Amniotic stem cell (primary cell): ENCODE measurements at regions not wholly inside any gene's neighbourhood (a gene's known extent, or its start where the extent isn't known, plus 50 kb on each side); places are given as distances from the start of the nearest gene placed in this dataset.
"Not testable (repeated sequence)": the region's sequence is repeated elsewhere in the genome, so short reads cannot be mapped to it uniquely, and the experiment has no call there.

Source experiments
- DNase-seq: peaks from one replicate; lab custom pipeline; 2025; lab: John Stamatoyannopoulos, UW

DNA sequence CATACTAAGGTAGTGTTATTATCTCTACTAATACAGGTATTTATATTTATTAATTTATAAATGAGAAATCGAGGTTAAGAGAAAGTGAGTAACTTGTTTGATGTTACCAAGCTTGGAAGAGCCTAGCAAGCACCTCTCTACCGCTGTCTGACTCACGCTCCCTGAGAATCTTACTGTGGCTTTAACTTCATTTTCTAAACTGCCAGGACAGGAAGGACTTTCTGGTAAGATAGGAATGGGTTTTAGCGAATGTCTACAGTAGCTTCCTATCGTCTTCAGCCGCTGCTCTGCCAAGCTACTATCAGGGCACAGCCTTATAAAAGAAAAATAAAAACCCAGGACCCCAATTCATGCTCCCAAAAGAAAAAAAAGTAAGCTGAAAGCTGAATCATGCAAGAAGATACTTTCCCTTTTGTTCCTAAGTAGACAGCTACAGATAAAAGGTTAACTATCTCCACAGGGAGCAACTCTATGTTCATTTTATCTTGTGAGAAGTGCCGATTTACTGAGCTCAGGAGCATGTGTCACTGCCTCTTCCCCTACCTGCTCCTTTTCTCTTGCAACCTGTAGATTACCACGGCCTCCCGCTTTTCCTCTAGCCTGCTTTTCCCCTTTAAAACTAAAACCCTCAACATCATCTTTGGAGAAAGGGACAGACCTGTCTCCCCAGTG, 60.2 kb downstream of the THNSL1 start:
- no peak for DNase-seq

DNA sequence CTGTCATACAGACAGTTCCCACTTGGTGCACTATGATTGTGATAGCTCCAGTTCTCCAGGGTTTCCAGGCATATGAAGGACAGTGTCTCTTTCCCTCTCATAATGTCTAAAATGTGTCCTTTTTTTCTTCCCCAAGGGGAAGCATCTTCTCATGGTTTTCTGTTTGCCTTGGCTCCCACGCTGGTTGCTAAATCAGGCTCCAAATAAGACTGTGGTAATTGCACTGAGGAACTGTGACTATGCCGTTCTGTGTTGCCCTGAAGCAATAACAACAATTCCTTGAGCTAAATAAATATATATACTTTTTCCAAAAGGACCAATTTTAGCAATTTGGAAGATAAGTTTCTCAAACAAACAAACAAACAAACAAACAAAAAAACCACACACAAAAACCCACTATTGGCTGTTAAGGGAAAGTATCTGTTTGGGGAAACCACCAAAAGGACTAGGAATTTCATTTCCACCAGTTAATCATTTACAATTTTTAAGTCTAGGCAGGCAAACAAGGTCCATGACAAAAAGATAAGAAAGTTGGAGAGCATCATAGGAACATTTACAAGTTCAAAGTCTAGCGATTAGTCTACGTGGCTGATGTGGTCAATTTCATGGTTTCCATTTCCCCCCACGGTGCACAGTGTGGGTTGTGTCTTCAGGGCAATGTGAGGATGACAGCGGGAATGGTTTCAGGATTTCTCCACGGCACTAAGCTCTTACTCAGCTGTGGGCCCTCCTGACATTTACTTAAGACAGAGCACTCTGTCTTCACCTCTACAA, 62.4 kb downstream of the THNSL1 start:
- DNase-seq: no peak

DNA sequence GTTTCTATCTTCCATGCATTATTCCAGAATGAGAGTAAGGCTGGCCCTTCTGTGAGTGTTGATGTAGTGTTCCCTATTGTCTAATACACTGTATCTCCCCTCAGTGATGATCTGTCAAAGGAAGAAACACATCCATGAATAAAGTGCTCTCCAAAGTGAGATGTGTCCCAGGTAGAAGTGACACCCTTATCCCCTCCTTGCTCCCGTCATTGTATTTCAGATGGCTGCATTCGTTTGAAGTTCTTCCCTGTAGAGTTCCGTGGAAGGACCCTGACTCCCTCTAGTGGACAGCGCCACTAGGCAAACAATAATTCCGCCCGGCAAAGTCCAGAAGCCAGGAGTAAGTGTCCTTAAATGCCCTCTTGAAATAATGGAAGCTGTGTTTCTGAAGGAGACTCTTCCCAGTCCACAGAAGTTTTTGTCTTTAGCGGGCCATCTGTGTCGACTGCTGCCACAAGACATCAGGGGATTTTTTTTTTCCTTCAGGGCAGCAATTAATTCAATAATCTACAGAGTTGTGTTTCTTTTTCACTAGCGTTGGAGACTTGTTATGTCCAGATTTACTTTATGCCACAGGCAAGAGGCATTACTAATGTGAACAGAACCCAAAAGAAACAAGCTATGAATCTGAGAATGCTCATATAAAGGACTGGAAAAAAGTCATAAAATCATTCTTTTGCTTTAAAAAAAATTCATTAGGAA, 64.6 kb downstream of the THNSL1 start:
- peak; percentile 51 for DNase-seq

DNA sequence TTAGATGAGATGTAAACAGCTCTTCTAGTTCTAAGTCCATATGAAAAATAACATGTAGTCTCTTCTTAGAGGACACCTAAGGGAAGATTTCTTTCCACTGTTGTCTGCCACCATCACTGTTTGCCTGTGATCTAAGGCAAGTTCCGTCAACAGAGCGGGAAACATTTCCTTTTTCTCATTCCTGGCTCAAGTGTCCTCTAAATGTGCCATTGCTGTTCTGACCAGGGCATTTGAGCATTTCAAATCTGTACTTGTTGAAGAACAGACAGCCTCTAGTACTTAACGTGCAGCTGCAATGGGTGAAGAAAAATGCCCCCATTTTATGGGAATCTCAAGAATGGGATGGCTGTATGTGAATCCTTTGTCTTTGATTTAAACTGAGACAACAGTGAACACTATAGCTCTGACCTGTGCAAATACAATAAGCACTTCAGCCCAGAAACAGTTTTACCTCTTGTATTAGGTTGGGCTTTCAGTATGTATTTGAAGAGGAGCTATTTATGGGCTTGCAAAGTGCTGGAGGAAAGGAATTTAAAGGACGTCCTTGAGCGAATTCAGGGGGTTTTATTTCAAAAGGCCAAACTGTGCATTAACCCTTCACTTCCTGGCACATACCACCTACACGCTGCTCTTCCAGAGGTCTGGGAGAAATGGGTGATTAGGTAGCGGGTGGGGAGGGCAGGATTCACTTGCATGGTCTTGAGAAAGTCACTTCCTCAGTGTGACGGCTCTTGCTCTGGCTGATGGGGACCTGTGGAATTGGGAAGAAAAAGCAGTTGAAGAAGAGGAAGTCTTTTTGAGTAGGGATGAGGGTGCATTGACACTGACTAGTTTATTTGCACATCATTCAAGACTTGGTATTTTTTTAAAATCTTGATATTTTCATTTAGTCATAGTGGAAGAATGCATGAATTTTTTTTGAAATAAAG, 66.1 kb downstream of the THNSL1 start:
- DNase-seq: no peak

DNA sequence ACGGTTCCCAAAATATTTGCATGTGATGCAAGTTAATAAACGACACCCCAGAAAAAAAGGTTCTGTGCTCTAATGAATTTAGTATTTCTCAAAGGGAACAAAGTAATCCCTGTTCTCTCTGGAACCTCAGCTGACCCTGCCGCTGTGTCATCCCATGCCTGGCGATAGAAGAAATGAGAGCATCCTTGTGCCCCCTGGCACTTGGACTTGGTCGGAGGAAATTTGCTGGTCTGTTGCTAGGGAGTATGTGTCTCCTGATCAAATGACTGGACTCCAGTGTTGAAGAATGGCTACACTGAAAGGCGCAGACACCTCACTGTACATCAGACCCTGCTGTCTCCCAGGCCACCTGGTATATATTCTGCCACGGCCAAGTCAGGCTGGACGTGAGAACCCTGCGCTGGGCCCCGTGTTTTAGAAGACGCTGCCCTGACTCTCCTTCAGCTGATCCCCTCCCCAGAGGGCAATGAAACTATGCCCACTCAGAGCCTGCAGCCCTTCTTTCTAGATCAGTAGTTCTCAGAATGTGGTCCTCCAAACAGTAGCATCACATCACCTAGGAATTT, 67.2 kb downstream of the THNSL1 start:
- DNase-seq: no peak

DNA sequence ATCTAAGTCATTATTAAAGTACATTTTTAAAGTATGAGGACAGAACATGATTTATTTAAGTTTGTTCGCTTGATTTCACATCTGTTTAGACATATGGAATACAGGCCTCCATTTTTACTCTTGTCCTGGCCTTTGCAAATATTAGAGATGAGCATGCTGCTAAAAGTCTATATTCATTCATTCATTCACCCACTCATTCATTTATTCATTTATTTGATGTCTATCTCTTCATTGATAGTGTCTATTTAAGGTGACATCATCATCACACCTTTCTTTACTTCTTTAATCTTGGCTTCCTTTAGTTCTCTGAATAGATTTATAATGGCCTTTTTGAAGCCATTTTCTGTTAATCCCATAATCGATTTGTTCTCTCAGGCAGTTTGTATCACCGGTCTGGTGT, 68.0 kb downstream of the THNSL1 start:
- no peak for DNase-seq

DNA sequence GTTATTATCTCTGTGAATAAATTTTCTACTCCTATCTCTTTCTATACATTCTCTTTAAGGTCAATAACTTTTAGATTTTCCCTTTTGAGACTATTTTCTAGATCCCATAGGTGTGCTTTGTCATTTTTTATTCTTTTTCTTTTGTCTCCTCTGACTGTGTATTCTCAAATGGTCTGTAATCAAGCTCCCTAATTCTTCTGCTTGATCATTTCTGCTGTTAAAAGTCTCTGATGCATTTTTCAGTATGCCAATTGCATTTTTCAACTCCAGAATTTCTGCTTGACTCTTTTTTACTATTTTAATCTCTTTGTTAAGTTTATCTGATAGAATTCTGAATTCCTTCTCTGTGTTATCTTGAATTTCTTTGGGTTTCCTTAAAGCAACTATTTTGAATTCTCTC, 78.2 kb downstream of the THNSL1 start:
- DNase-seq: no peak

DNA sequence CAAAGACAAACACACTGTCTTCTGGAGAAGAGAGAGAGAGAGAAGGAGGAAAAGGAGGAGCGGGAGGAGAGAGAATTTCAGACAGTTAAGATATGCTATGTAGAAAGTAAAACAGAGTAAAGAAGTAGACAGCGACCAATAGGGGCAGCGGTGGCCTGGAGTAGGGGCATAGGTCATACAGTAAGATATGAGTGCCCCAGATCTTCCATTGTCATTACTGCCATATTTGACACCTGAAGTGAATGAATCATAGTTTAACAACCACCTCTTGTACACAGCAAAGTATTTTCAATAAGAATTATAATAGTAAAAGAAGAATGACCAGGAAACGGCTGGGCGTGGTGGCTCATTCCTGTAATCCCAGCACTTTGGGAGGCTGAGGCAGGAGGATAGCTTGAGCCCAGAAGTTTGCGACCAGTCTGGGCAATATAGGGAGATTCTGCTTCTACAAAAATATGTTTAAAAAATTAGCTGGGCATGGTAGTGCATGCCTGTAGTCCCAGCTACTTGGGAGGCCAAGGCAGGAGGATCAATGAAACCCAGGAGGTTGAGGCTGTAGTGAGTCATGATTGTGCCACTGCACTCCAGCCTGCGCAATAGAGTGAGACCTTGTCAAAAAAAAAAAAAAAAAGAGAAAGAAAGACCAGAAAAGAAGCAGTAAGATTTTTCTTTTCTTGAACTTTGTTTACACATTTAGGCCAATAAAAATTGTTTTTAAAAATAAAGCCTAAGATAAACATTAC, 77.0 kb upstream of the GPR158 start:
- no peak for DNase-seq

DNA sequence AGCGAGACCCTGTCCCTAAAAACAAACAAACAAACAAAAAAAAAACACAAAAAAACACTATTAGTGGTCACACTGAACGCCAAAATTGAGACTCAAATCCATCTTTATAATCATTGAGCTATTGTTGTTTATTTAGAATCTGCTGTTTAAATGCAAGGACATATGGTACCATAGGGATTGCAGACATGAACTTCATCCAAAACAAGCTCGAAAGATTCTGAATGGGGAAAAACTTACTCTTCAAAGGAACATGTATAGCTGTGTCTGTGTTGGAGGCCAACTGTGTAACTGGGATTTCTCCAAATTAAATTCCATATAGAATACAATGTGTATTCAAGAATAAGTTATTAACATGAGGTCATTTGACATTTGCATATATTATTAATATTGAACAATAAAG, 74.7 kb upstream of the GPR158 start:
- DNase-seq: no peak

DNA sequence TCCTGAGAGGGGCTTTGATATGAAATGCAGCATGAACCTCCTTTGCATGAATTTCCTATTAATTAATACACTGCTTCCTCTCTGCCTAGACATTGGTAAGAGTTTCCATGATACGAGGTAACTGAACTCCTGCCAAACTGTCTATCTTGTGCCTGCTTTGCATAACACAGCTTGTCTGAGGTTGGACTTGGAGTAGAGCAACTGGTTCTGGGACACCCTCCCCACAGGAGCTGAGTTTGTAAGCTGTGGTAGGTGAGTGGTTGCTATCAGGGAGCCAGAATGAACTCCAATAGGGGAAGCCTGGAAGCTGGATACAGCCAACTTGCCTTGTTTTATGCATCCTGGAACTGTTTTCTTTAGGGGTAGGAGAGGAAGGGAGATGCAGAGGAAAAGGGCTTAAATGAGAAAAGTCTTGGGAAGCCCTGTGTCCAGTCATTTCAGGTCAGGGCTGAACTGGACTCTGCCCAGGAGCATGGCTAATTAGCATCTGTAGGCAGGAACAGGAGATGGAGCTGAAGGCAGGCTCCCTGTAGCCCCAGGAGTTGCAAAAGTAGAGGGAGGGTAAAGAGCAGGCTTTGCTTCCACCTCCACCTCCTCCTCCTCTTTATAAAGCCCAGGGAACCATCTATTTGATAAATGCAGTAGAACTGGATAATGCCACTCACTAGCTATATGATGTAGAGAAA, 73.2 kb upstream of the GPR158 start:
- no peak for DNase-seq

DNA sequence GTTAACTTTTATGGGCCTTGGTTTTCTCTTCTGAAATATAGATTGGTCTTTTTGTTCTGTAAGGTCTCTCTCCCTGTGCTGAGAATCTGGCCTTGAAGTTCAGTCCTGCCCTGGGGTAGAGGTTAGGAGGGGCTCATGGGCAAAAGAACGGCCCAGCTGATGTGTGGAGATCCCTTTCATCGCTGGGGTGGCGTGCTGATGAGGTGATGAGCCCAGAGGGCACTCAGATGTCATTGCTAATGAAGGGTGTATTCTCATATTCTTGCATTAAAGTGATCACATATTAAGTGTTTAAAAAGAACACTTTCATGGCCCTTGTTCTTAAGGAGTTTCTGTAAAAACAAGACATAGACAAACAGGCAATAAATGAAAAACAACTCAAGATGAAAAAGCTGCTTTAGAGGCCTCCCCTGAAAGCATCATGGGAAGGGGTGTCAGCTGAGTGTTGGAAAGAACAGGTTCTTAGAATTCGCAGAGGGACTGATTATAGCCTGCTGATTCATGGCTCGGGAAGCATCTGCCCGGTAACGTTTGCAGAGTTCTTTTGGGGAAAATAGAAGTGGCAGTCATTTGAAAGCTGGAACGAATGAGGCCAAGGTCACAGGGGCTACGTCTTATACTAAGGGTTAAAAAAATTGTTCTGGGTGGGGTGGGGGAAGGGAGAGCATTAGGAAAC, 72.5 kb upstream of the GPR158 start:
- DNase-seq: no peak

DNA sequence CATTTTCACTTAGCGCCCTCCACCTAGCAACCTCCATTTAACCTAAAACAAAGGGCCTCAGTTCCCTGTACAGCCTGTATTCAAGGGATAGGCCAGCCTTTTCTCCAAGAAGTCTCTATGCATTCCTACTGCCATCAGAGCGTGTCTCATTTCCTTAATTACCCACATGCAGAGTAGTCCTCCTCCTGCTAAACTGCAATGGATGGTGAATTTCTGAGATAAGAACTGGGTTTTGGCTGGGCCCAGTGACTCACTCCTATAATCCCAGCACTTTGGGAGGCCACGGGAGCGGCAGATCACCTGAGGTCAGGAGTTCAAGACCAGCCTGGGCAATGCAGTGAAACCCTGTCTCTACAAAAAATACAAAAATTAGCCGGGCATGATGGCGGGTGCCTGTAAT, 71.1 kb upstream of the GPR158 start:
- no peak for DNase-seq

DNA sequence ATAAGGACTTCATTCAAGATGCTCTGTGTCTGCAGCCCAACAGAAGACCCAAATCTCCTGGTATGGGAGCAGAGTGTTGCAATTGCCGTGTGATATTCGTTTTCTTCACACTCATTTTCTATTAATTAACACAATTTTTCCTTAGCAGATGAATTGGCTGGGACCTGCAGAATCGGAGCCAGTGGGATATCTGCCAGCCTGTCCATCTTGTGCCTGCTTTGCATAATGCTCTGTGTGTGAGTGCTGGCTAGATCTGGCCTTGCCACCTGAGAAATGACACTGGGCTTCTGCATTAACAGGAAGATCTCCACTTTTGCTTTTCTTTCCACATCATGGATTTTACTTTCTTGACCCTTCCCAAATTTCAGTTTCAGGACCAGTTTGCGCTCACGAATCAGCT, 70.4 kb upstream of the GPR158 start:
- DNase-seq: no peak

DNA sequence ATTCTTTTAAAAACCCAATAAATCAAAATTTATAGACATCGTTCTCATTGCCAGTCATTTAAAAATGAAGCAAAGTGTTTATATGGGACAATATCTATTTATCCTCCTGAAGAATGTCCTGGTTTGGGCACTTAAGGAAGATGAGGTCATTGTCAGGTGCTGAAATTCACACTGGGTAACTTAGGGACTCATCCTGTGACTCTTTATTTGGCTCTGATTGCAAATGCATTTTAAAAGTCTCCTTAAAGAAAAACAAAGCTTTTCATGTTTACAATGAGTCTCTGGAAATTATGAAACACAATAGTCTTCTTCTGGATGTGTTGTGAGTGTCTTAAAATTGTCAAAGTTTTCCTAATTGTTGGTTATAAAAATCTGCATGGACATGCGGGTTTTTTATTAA, 69.5 kb upstream of the GPR158 start:
- no peak for DNase-seq

DNA sequence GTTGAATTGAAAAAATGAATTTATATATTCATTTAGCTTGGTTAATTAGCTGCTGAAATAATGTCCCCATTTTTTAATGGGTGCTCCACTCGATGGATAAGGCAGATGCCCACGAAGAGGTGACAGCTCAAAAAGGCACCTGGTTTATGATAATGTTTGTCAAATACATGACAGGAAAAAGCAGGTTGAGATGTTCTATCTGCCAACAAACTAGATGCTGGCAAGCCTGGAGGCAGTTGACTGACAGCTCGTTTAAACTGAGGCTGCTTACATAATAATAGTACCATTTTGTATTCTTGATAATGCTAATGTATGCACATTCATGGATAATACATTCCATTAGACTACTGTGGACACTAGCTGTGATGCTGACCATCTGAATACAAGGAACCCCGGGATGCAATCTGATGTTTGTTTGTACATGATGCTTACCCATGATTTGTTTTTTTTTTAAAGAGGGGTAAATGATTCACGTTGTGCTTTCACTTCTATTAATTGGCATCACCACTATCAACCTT, 69.0 kb upstream of the GPR158 start:
- no peak for DNase-seq

DNA sequence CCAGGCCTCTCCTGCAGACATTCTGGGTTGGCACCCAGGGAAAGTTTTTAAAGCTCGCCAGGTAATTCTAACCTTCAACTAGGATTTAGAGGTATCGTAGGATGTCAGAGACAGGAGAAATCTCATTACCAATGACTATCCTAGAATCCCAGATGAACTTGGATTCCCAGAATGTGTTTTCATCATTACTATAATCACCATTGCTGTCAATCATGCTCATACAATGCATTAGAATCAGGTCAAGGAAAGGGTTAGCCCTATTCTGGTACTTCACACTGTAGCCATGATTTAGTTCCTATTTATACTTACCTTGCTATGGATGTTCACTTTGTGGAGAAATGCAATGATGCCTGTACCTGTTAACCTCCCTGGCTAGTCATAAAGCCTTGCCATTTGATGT, 67.0 kb upstream of the GPR158 start:
- DNase-seq: no peak

DNA sequence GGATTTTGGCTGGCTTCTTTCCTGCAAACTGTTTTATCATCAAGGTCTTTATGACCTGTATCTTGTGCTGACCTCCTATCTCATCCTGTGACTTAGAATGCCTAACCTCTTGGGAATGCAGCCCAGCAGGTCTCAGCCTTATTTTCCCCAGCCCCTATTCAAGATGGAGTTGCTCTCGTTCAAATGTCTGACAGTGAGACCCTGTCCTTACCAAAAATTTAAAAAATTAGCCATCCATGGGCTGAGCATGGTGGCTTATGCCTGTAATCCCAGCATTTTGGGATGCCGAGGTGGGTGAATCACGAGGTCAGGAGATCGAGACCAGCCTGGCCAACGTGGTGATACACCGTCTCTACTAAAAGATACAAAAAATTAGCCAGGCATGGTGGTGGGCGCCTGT, 64.9 kb upstream of the GPR158 start:
- DNase-seq: not testable (repeated sequence)

DNA sequence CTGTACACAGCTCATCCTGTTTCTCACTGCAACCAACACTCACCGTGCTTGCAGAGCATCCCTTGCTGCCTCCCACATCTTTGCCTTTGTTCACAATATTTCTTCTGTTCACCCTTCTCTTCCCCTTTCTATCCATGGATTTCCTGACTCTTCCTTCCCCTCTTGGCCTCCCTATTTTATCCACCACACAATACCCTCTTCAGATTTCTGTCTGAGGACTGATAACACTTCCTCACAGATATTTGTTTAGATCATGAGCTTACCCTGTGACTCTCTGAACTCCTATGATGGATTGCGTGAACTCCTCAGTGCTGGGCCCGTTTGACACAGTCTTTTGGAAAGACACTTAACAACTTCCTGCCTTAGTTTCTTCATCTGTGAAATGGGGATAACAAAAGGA, 62.8 kb upstream of the GPR158 start:
- no peak for DNase-seq

DNA sequence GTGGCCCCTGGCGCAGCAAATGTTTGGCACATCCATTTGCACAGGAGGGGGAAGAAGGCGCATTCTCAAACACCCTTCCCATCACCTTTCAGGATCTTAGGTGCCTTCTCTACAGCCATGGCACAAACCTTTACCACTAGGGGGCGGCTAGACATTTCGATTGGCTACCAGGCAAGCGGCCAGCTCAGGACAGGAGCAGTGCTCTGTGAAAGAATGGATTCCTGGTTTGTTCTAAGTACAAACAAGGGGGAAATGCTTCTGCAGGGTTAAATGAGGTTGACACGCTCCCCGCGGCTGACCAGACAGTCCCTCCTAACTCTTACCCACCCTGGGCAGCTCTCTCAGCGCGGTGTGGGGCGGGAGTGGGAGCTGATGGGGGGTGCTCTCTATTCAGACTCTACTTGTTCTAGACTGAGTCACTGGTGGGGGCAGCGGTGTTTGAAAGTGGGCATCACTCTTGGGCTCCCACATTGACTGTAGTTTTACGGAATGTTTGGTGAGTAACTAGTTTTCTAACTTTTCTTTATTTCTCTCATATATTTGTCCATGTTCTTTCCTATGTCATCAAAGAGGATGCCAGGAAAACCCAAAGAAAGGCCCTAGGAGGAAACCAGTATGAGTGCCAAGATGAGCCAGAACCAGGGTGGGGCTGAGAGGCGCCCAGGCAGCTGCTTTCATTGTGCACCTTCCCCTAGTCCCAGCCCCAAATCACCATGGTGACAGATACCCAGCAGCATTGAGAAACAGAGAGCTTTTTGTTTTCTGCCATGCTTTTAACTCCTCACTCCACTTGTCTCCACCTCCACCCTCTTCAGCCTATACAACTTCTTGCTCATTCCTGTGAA, 61.4 kb upstream of the GPR158 start:
- DNase-seq: peak; percentile 42
